SK-N-SH (cell line): ENCODE measurements at regions not wholly inside any gene's neighbourhood (a gene's known extent, or its start where the extent isn't known, plus 50 kb on each side); places are given as distances from the start of the nearest gene placed in this dataset.

ENCODE experiments used
- CTCF ChIA-PET: fragments of 300-600, 350-600 bp; formaldehyde crosslinking; extraction: SDS; loops from one replicate; lab custom pipeline; 2021; lab: Yijun Ruan, JAX
- POLR2A ChIA-PET: fragments of 350-600 bp; sonication (Branson Sonifier 250); formaldehyde crosslinking; extraction: SDS; loops from one replicate; lab custom pipeline; 2020; ENCODE audit warnings: antibody characterized with exemption, inconsistent platforms; lab: Yijun Ruan, JAX
- DNase-seq: peaks from one replicate; pipeline ENCODE4 v3.0.0; 2012
- H2AFZ ChIP-seq: fragments of 200-600 bp; sonication (generic); 2 replicates; pipeline ENCODE4 v1.8.1; 2016; ENCODE audit warnings: antibody characterized with exemption, mild to moderate bottlenecking, low read depth
- H3F3A ChIP-seq: fragments of 200-600 bp; sonication (generic); replicated peaks from 2 replicates; pipeline ENCODE3; 2016; ENCODE audit warnings: antibody characterized with exemption, mild to moderate bottlenecking; ENCODE audit not compliant: insufficient read depth
- H3K27ac ChIP-seq, 2 experiments: fragments of 200-500 bp in 1 of 2; fragments of 200-600 bp in 1 of 2; sonication (Bioruptor generic) in 1 of 2; sonication (generic), shearing (Covaris generic) in 1 of 2; 2 replicates each; pipeline versions ENCODE4 v1.5.1 to v1.6.1; 2014 to 2016; ENCODE audit warnings: low read depth in 2 of 2, inconsistent platforms in 1 of 2, low read length in 1 of 2, mild to moderate bottlenecking in 1 of 2, mixed read lengths in 1 of 2
- H3K27me3 ChIP-seq: fragments of 200-600 bp; sonication (generic), shearing (Covaris generic); 2 replicates; pipeline ENCODE4 v1.6.1; 2016; ENCODE audit warnings: mixed run types; ENCODE audit not compliant: insufficient read depth
- H3K36me3 ChIP-seq, 2 experiments: fragments of 200-500 bp in 1 of 2; fragments of 200-600 bp in 1 of 2; sonication (Bioruptor generic) in 1 of 2; sonication (generic) in 1 of 2; replicated peaks in 1 of 2; 2 replicates each; pipeline versions ENCODE3 to v1.5.1; 2014 to 2016; ENCODE audit warnings: low read length in 1 of 2, mild to moderate bottlenecking in 1 of 2; ENCODE audit not compliant: insufficient read depth in 2 of 2, control insufficient read depth in 1 of 2
- H3K4me1 ChIP-seq, 2 experiments: fragments of 200-500 bp in 1 of 2; fragments of 200-600 bp in 1 of 2; sonication (Bioruptor generic) in 1 of 2; sonication (generic), shearing (Covaris generic) in 1 of 2; 2 replicates each; pipeline versions ENCODE4 v1.5.1 to v1.6.1; 2014 to 2016; ENCODE audit warnings: low read depth in 1 of 2, low read length in 1 of 2, mixed run types in 1 of 2; ENCODE audit not compliant: insufficient read depth in 2 of 2, control insufficient read depth in 1 of 2
- H3K4me2 ChIP-seq: fragments of 200-600 bp; sonication (generic), shearing (Covaris generic); 2 replicates; pipeline ENCODE4 v1.6.1; 2017; ENCODE audit warnings: mixed run types
- H3K4me3 ChIP-seq, 2 experiments: fragments of 200-500 bp in 1 of 2; fragments of 200-600 bp in 1 of 2; sonication (Bioruptor generic) in 1 of 2; sonication (generic), shearing (Covaris generic) in 1 of 2; 2 replicates each; pipeline versions ENCODE4 v1.5.1 to v1.8.1; 2014 to 2016; ENCODE audit warnings: low read depth in 2 of 2, inconsistent platforms in 1 of 2, low read length in 1 of 2, mild to moderate bottlenecking in 1 of 2, mixed read lengths in 1 of 2, moderate library complexity in 1 of 2
- H3K79me2 ChIP-seq: fragments of 200-600 bp; sonication (generic); 2 replicates; pipeline ENCODE4 v1.8.1; 2017; ENCODE audit warnings: mild to moderate bottlenecking; ENCODE audit not compliant: insufficient read depth
- H3K9ac ChIP-seq: fragments of 200-600 bp; sonication (generic); 2 replicates; pipeline ENCODE4 v1.6.1; 2017; ENCODE audit warnings: mixed run types
- H3K9me2 ChIP-seq: fragments of 200-600 bp; sonication (generic); 2 replicates; pipeline ENCODE4 v1.6.1; 2017; ENCODE audit warnings: mixed run types
- H3K9me3 ChIP-seq: fragments of 200-600 bp; sonication (generic); 2 replicates; pipeline ENCODE4 v1.6.1; 2017; ENCODE audit warnings: mixed run types, mild to moderate bottlenecking, moderate library complexity
- H4K20me1 ChIP-seq: fragments of 200-600 bp; sonication (generic); 2 replicates; pipeline ENCODE4 v1.6.1; 2017; ENCODE audit warnings: mild to moderate bottlenecking, mixed run types; ENCODE audit not compliant: insufficient read depth
- ELF1 ChIP-seq: IDR thresholded peaks from 2 replicates; pipeline ENCODE4 v1.4.0; 2012
- EZH2phosphoT487 ChIP-seq: fragments of 200-600 bp; sonication (generic); IDR thresholded peaks from 2 replicates; pipeline ENCODE4 v1.6.1; 2017; ENCODE audit warnings: low read depth, mixed run types, mild to moderate bottlenecking, antibody characterized with exemption, moderate library complexity, borderline replicate concordance
- FOXJ3 ChIP-seq: sonication (generic); formaldehyde crosslinking; IDR thresholded peaks from 2 replicates; pipeline ENCODE4 v1.5.1; 2020; ENCODE audit warnings: mild to moderate bottlenecking, missing genetic modification reagents
- IRF3 ChIP-seq: fragments of 150-350 bp; IDR thresholded peaks from 2 replicates; pipeline ENCODE4 v1.6.1; 2016; ENCODE audit warnings: mild to moderate bottlenecking, low read depth, low read length
- MAX ChIP-seq: IDR thresholded peaks from 2 replicates; pipeline ENCODE4 v1.4.0; 2012; ENCODE audit warnings: low read depth
- MEF2A ChIP-seq: IDR thresholded peaks from 2 replicates; pipeline ENCODE4 v1.4.0; 2012; ENCODE audit warnings: low read depth, borderline replicate concordance
- NRF1 ChIP-seq: IDR thresholded peaks from 2 replicates; pipeline ENCODE4 v1.6.1; 2012; ENCODE audit warnings: low read depth, mild to moderate bottlenecking, low read length
- PBX3 ChIP-seq: IDR thresholded peaks from 2 replicates; pipeline ENCODE4; 2012
- RAD21 ChIP-seq: IDR thresholded peaks from 2 replicates; pipeline ENCODE4 v1.6.1; 2012; ENCODE audit warnings: mild to moderate bottlenecking, low read length
- RCOR1 ChIP-seq: fragments of 150-350 bp; IDR thresholded peaks from 2 replicates; pipeline ENCODE4 v1.6.1; 2017; ENCODE audit warnings: antibody characterized with exemption, low read length
- RXRA ChIP-seq: IDR thresholded peaks from 2 replicates; pipeline ENCODE4 v1.4.0; 2012; ENCODE audit warnings: low read depth, mild to moderate bottlenecking, borderline replicate concordance
- SIN3A ChIP-seq: IDR thresholded peaks from 2 replicates; pipeline ENCODE4 v1.6.1; 2012; ENCODE audit warnings: low read depth, mild to moderate bottlenecking, low read length, moderate library complexity, borderline replicate concordance
- TEAD4 ChIP-seq: IDR thresholded peaks from 2 replicates; pipeline ENCODE4 v1.4.0; 2012; ENCODE audit warnings: mild to moderate bottlenecking, borderline replicate concordance; ENCODE audit not compliant: insufficient read depth
- USF1 ChIP-seq: IDR thresholded peaks from 2 replicates; pipeline ENCODE4 v1.4.0; 2012; ENCODE audit warnings: low read depth, borderline replicate concordance
- USF2 ChIP-seq: fragments of 150-350 bp; IDR thresholded peaks from 2 replicates; pipeline ENCODE4 v1.6.1; 2017; ENCODE audit warnings: antibody characterized with exemption, low read length, low read depth, borderline replicate concordance
- WGBS: methylation state at CpG from one replicate; pipeline ENCODE4 v1.1.6; 2017; ENCODE audit warnings: low lambda C conversion rate; 5-methylcytosine and 5-hydroxymethylcytosine counted together

GRCh38 chr2:41482659-41483058 is 565.2 kb upstream of the PKDCC start:
- H3K4me2 ChIP-seq: no peak overlapping the region

GRCh38 chr2:41483226-41483625 is 564.6 kb upstream of the PKDCC start:
- POLR2A ChIA-PET: no interaction called here
- Histone ChIP-seq H3K27me3 (no peaks in the 10 kb centered on the region), H4K20me1 (no peaks in the 10 kb centered on the region), H3F3A (no peaks in the 10 kb centered on the region), H3K9me3 (no peaks in the 10 kb centered on the region), H3K4me2 (no peak overlapping the region), H3K4me3 (no peak overlapping the region), H3K9ac (no peak overlapping the region), H2AFZ (no peak overlapping the region), H3K36me3 (no peaks in the 10 kb centered on the region), H3K9me2 (0 out of 2 replicates have a peak, but pooled peaks cover 5% of the 10 kb centered on the region)
- WGBS: 40% methylated on average over 2 of the region's 2 CpGs
- TF ChIP-seq USF1: no peak
- TF ChIP-seq RAD21: no peak
- TF ChIP-seq SIN3A: no peak
- TF ChIP-seq USF2: no peak
- no peak for TF ChIP-seq FOXJ3
- TF ChIP-seq TEAD4: no peak
- TF ChIP-seq PBX3: no peak
- no peak for TF ChIP-seq RXRA
- no peak for TF ChIP-seq NRF1
- TF ChIP-seq EZH2phosphoT487: no peak
- TF ChIP-seq MEF2A: no peak
- no peak for TF ChIP-seq ELF1
- TF ChIP-seq, all 33 proteins: peak for 0
- CTCF ChIA-PET: interaction anchor here (1.0 kb wide), 1 partner anchor 216 kb away, joined by 3 read pairs; no protein-coding TSS in a partner anchor
- no peaks in the 10 kb centered on the region for H3K4me1 ChIP-seq
- no peaks in the 10 kb centered on the region for H3K79me2 ChIP-seq
- no peak overlapping the region for H3K27ac ChIP-seq
- no peak for DNase-seq

More at GRCh38 chr2:41482659-41483058, 565.2 kb upstream of the PKDCC start:
- no peaks in the 10 kb centered on the region for H3K9me3 ChIP-seq
- no peak overlapping the region for H3K9ac ChIP-seq
- ChIA-PET CTCF (interaction anchor here (1.0 to 1.1 kb wide), 2 partner anchors 19 to 216 kb away, joined by 3 read pairs; no protein-coding TSS in a partner anchor), POLR2A (no interaction called here)
- H3F3A ChIP-seq: no peaks in the 10 kb centered on the region
- TF ChIP-seq MAX: no peak
- no peak for TF ChIP-seq RCOR1
- no peak for TF ChIP-seq IRF3
- TF ChIP-seq USF2: no peak
- H4K20me1 ChIP-seq: no peaks in the 10 kb centered on the region
- H3K27ac ChIP-seq: no peak overlapping the region
- H3K4me3 ChIP-seq: no peak overlapping the region
- no peaks in the 10 kb centered on the region for H3K4me1 ChIP-seq
- H3K27me3 ChIP-seq: no peaks in the 10 kb centered on the region
- no peaks in the 10 kb centered on the region for H3K36me3 ChIP-seq
- no peaks in the 10 kb centered on the region for H3K79me2 ChIP-seq
- 0 out of 2 replicates have a peak, but pooled peaks cover 5% of the 10 kb centered on the region for H3K9me2 ChIP-seq
- DNase-seq: no peak
- WGBS: 39% methylated on average over 4 of the region's 4 CpGs
- H2AFZ ChIP-seq: no peak overlapping the region
